Activated CD4-positive, alpha-beta memory T cell treated with anti-CD3 and anti-CD28 coated beads, Interleukin-2, amount 10 ng/mL, durations not matched to agents 7 days and 5 days (primary cell): ENCODE measurements at regions not wholly inside any gene's neighbourhood (a gene's known extent, or its start where the extent isn't known, plus 50 kb on each side); places are given as distances from the start of the nearest gene placed in this dataset.

Experiments
- CTCF ChIA-PET: fragments of 350-600 bp; sonication (Branson Sonifier 250); formaldehyde crosslinking; loops from one replicate; lab custom pipeline; 2021; ENCODE audit warnings: antibody characterized with exemption, inconsistent platforms; lab: Charles Lee
- POLR2A ChIA-PET: fragments of 350-600 bp; sonication (Branson Sonifier 250); formaldehyde crosslinking; loops from one replicate; lab custom pipeline; 2021; ENCODE audit warnings: antibody characterized with exemption; lab: Charles Lee
- DNase-seq: peaks from one replicate; pipeline ENCODE4 v3.0.0-alpha.2; 2020
- H3K27ac Mint-ChIP-seq: one replicate; pipeline ENCODE4 v1.8.0; 2021; ENCODE audit warnings: mild to moderate bottlenecking, mixed read lengths
- H3K27me3 Mint-ChIP-seq: one replicate; pipeline ENCODE4 v1.8.0; 2021; ENCODE audit warnings: mixed read lengths
- H3K36me3 Mint-ChIP-seq: one replicate; pipeline ENCODE4 v1.8.0; 2021; ENCODE audit warnings: low read depth, mixed read lengths
- H3K4me1 Mint-ChIP-seq: one replicate; pipeline ENCODE4 v1.8.0; 2021; ENCODE audit warnings: mixed read lengths
- H3K4me3 Mint-ChIP-seq: one replicate; pipeline ENCODE4 v1.8.0; 2021; ENCODE audit warnings: mild to moderate bottlenecking, mixed read lengths
- H3K9me3 Mint-ChIP-seq: one replicate; pipeline ENCODE4 v1.8.0; 2021; ENCODE audit warnings: mixed read lengths

DNA sequence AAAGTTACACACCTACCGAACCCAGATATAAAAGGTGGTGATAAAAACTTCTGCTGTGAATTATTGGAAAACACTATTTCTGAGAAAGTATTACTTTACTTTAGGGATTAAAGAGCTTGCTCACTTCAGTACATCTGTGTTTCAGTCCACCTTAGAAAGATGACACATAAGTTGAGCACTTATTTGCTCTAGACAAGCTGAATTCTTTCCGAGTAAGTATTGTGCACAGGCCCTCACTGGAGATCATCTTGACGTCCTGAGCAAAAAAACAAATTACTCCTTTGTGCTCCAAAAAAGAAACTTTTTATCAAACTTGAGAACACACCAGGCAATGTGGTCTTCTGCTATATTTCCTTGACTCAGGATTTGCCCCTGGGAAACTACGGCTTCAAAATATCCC, 231.0 kb upstream of the GRAMD2B start:
- H3K9me3 Mint-ChIP-seq = no peaks in the 10 kb centered on the region
- CTCF ChIA-PET = no interaction called here

GRCh38 chr5:126195410-126196100, 227.7 kb upstream of the GRAMD2B start:
- Mint-ChIP-seq H3K4me1 (no peaks in the 10 kb centered on the region), H3K4me3 (no peak overlapping the region), H3K27me3 (no peaks in the 10 kb centered on the region), H3K9me3 (no peaks in the 10 kb centered on the region), H3K27ac (no peak overlapping the region), H3K36me3 (no peaks in the 10 kb centered on the region)
- DNase-seq = no peak
- POLR2A ChIA-PET = no interaction called here
- CTCF ChIA-PET = no interaction called here

More for the DNA sequence above, 231.0 kb upstream of the GRAMD2B start:
- no peaks in the 10 kb centered on the region for H3K27me3 Mint-ChIP-seq
- POLR2A ChIA-PET = no interaction called here
- no peaks in the 10 kb centered on the region for H3K4me1 Mint-ChIP-seq
- no peak for DNase-seq
- no peak overlapping the region for H3K4me3 Mint-ChIP-seq
- H3K36me3 Mint-ChIP-seq = no peaks in the 10 kb centered on the region
- H3K27ac Mint-ChIP-seq = no peak overlapping the region

DNA sequence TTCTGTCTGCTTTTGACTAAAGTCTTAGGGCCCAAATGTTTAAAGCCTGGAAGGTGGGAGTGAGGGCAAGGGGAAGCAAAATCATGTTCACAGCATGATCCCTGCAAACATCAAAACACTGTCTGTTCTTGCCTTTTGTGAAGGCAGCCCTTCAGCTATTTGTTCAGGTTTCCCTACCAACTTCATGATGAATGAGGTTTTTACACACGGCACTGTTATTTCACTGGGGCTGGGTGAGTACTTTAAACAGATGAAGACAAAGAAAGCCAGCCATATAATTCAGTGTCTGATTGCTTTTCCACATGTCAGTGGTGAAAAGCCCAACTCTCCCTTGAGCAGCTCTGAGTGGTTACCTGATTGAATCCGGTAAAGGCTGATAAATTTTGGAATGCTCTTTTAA, 224.7 kb upstream of the GRAMD2B start:
- Mint-ChIP-seq H3K27ac (no peak overlapping the region), H3K4me1 (no peaks in the 10 kb centered on the region), H3K4me3 (no peak overlapping the region), H3K27me3 (no peaks in the 10 kb centered on the region), H3K9me3 (peaks cover 6% of the 10 kb centered on the region), H3K36me3 (no peaks in the 10 kb centered on the region)
- no peak for DNase-seq
- ChIA-PET POLR2A (no interaction called here), CTCF (no interaction called here)

- CTCF ChIA-PET = no interaction called here
- Mint-ChIP-seq H3K27ac (no peak overlapping the region), H3K4me1 (no peaks in the 10 kb centered on the region), H3K27me3 (no peaks in the 10 kb centered on the region), H3K4me3 (no peak overlapping the region), H3K36me3 (no peaks in the 10 kb centered on the region), H3K9me3 (peaks cover 6% of the 10 kb centered on the region)
- POLR2A ChIA-PET = no interaction called here
- no peak for DNase-seq
Observed at GRCh38 chr5:126199467-126199866, 223.7 kb upstream of the GRAMD2B start.

- no peak for DNase-seq
- H3K27ac Mint-ChIP-seq = no peak overlapping the region
- H3K36me3 Mint-ChIP-seq = no peaks in the 10 kb centered on the region
- H3K9me3 Mint-ChIP-seq = no peaks in the 10 kb centered on the region
- H3K4me3 Mint-ChIP-seq = no peak overlapping the region
- H3K27me3 Mint-ChIP-seq = no peaks in the 10 kb centered on the region
- no peaks in the 10 kb centered on the region for H3K4me1 Mint-ChIP-seq
- ChIA-PET POLR2A (no interaction called here), CTCF (no interaction called here)
Observed at GRCh38 chr5:126208691-126209090, 214.5 kb upstream of the GRAMD2B start.

- ChIA-PET POLR2A (no interaction called here), CTCF (no interaction called here)
- Mint-ChIP-seq H3K27me3 (no peaks in the 10 kb centered on the region), H3K4me3 (no peak overlapping the region), H3K9me3 (no peaks in the 10 kb centered on the region), H3K27ac (no peak overlapping the region), H3K4me1 (no peaks in the 10 kb centered on the region), H3K36me3 (no peaks in the 10 kb centered on the region)
- no peak for DNase-seq
Observed at GRCh38 chr5:126210955-126211354, 212.3 kb upstream of the GRAMD2B start.

- no peaks in the 10 kb centered on the region for H3K27me3 Mint-ChIP-seq
- DNase-seq = no peak
- H3K4me1 Mint-ChIP-seq = no peaks in the 10 kb centered on the region
- no peaks in the 10 kb centered on the region for H3K36me3 Mint-ChIP-seq
- no peak overlapping the region for H3K4me3 Mint-ChIP-seq
- no peaks in the 10 kb centered on the region for H3K9me3 Mint-ChIP-seq
- H3K27ac Mint-ChIP-seq = no peak overlapping the region
- ChIA-PET POLR2A (no interaction called here), CTCF (no interaction called here)
Observed at GRCh38 chr5:126219616-126220015, 203.6 kb upstream of the GRAMD2B start.

- no peak for DNase-seq
- H3K27me3 Mint-ChIP-seq = no peaks in the 10 kb centered on the region
- H3K9me3 Mint-ChIP-seq = no peaks in the 10 kb centered on the region
- no peak overlapping the region for H3K27ac Mint-ChIP-seq
- H3K4me3 Mint-ChIP-seq = no peak overlapping the region
- H3K36me3 Mint-ChIP-seq = no peaks in the 10 kb centered on the region
- ChIA-PET CTCF (no interaction called here), POLR2A (no interaction called here)
- no peaks in the 10 kb centered on the region for H3K4me1 Mint-ChIP-seq
Observed at GRCh38 chr5:126220725-126221124, 202.5 kb upstream of the GRAMD2B start.

DNA sequence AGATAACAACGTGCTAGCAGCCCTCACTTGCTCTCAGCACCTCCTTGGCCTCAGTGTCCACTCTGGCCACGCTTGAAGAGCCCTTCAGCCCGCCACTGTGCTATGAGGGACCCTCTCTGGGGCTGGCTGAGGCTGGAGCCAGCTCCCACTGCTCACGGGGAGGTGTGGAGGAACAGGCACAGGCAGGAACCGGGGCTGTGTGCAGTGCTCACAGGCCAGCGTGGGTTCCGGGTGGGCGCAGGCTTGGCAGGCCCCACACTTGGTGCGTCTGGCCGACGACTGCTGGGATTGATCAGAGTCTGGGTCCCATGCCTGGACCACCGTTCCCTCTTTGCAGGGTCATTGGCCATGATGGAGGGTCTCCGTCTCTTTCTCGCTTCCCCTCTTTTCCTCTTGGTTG, 194.3 kb upstream of the GRAMD2B start:
- Mint-ChIP-seq H3K36me3 (no peaks in the 10 kb centered on the region), H3K4me3 (no peak overlapping the region), H3K9me3 (peaks cover 6% of the 10 kb centered on the region), H3K27me3 (no peaks in the 10 kb centered on the region), H3K27ac (no peak overlapping the region), H3K4me1 (no peaks in the 10 kb centered on the region)
- ChIA-PET CTCF (no interaction called here), POLR2A (no interaction called here)
- no peak for DNase-seq

DNA sequence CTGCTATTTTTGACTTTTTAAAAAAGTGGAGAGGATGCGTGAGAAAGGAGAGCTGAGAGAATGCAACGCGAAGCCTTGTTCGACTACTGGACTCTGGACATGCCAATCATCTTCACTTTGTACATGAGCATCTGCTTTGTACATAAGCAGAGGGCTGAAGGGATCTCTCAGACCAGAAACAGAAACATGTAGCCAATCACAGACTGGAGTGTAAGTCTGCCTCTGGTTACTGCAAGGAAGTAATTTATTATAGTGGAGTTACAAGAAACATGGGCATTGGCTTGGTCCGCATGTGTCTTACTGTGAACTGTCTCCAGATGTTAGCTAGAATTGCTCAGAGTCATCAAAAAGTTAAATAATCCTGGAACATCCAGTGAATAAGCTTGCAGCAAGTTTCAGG, 190.0 kb upstream of the GRAMD2B start:
- Mint-ChIP-seq H3K4me1 (no peaks in the 10 kb centered on the region), H3K9me3 (no peaks in the 10 kb centered on the region), H3K27ac (no peak overlapping the region), H3K4me3 (no peak overlapping the region), H3K36me3 (no peaks in the 10 kb centered on the region), H3K27me3 (no peaks in the 10 kb centered on the region)
- no peak for DNase-seq
- ChIA-PET CTCF (no interaction called here), POLR2A (no interaction called here)

DNA sequence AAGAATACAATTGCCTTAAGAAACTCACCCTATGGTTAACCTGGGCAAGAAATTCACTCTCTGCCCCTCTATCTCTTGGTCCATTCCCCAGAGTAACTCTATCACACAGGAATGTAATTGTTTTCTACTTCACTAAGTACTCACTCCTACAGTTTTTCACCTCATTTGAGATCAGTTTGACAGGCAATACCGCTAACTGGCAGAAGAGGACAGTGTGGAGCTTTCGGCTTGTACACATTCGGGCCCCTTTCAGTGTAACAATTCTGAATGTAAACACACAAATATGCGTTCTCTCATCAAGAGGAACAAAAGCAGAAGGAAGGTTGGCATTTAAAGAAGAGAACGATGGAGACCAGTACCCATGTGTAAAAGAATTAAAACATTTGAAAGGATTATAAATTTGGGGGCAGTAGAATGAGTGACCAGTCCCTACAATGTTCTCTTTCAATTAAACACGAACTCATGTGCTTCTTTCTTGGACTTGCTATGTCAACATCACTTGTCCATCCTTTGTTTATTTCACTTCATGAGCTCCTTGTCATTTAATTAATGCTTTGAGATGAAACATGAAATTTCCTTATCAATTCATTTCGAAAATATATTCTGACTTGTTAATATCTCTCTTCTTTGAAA, 188.5 kb upstream of the GRAMD2B start:
- Mint-ChIP-seq H3K9me3 (no peaks in the 10 kb centered on the region), H3K36me3 (no peaks in the 10 kb centered on the region), H3K4me1 (no peaks in the 10 kb centered on the region), H3K4me3 (no peak overlapping the region), H3K27ac (no peak overlapping the region), H3K27me3 (no peaks in the 10 kb centered on the region)
- POLR2A ChIA-PET = no interaction called here
- DNase-seq = no peak
- CTCF ChIA-PET = no interaction called here

GRCh38 chr5:126235628-126236027, 187.6 kb upstream of the GRAMD2B start:
- Mint-ChIP-seq H3K27ac (no peak overlapping the region), H3K4me3 (no peak overlapping the region), H3K9me3 (no peaks in the 10 kb centered on the region), H3K4me1 (no peaks in the 10 kb centered on the region), H3K27me3 (no peaks in the 10 kb centered on the region), H3K36me3 (no peaks in the 10 kb centered on the region)
- ChIA-PET POLR2A (no interaction called here), CTCF (no interaction called here)
- DNase-seq = no peak

DNA sequence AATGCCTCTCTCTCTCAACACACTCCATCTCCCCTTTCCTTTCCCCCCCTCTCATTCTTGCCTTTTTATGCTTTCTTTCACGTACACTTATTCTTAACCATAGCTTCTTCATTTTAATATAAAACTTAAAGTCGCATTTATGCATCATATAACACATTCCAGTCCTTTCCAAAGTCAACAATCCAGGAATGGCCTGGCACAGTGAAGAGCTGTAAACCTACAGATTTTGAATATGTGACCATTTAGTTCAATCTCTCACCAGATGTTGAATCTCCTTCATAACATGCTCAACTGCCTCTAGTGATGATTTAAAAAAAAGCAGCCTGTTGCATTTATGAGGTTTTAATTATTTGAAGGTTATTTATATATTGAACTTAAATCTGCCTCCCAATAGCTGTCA, 186.2 kb upstream of the GRAMD2B start:
- POLR2A ChIA-PET = no interaction called here
- Mint-ChIP-seq H3K27me3 (no peaks in the 10 kb centered on the region), H3K4me3 (no peak overlapping the region), H3K36me3 (no peaks in the 10 kb centered on the region), H3K9me3 (no peaks in the 10 kb centered on the region), H3K4me1 (no peaks in the 10 kb centered on the region), H3K27ac (no peak overlapping the region)
- CTCF ChIA-PET = no interaction called here
- DNase-seq = no peak

GRCh38 chr5:126248611-126249010, 174.6 kb upstream of the GRAMD2B start:
- DNase-seq = no peak
- Mint-ChIP-seq H3K27ac (no peak overlapping the region), H3K4me1 (no peaks in the 10 kb centered on the region), H3K4me3 (no peak overlapping the region), H3K9me3 (no peaks in the 10 kb centered on the region), H3K36me3 (no peaks in the 10 kb centered on the region), H3K27me3 (no peaks in the 10 kb centered on the region)
- CTCF ChIA-PET = no interaction called here
- POLR2A ChIA-PET = no interaction called here
